HG03571 (cell line): ENCODE measurements at regions not wholly inside any gene's neighbourhood (a gene's known extent, or its start where the extent isn't known, plus 50 kb on each side); places are given as distances from the start of the nearest gene placed in this dataset.
"Not testable (repeated sequence)": the region's sequence is repeated elsewhere in the genome, so short reads cannot be mapped to it uniquely, and the experiment has no call there.

Experiments used
- ATAC-seq: cut with Tn5 transposase; IDR thresholded peaks from one replicate; pipeline ENCODE4 v1.9.1; 2021; ENCODE audit not compliant: unreplicated experiment

DNA sequence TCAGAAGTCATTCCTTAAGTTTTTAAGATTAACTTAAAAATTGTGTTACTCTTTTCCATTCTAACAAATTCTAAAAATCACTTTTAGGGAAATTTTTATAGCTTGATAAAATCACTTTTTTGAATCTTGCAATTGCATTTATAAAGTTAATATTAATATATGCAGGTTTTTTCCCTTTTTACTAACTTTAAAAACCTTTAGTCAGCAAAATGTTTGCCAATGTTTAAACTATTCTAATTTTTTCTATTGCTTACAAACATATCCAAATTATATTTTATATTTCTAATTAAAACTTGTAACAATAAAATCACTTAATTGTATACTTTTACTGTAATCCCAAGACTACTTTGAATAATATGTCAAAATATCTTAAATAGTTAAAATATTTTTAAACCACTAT, 839.4 kb downstream of the TBL1XR1 start:
- no peak for ATAC-seq

DNA sequence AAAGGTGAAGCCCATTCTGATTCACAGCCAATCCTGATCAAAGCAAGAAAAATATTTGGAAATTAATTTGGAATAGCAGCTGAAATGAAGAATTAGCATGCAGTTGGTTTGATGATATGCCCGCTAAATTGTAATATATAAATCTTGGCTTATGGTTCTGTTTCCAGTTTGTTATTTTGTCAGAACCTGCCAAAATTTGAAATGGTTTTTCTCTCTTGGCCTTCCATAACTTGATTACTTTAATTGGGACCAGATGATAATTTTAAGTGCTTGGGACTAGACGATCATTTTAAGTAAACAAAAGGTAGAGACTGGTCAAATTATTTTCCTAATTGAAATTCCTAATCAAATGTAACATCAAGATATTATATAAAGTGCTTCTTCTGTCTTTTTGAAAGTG, 842.4 kb downstream of the TBL1XR1 start:
- ATAC-seq: no peak

DNA sequence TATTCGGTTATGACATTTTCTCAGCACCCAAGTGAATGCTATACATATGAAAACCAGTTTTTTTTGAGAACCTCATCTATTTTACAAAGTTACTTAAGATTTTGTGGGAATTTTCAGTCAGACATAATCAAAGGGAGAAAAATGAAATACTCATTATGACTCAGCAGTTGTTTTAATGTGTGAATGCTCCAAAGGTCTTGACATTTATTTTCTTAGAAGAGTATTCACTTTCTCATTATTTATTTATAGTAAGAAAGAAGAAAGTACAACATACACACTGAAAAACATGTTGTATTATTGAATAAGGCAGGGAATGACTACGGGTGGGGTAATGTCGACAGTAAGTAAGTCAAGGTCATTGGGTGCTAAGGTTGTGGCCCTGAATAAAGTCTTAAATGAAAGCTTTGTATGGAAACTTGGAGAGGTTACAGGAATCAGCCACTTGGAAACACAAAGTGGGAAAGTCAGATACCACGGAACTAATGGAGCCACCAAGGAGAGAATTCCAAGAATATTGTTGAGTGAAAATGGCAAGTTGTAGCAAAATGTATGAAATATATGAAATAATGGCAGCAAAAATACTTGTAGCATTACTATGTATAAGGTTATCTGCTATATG, 844.5 kb downstream of the TBL1XR1 start:
- ATAC-seq: no peak

DNA sequence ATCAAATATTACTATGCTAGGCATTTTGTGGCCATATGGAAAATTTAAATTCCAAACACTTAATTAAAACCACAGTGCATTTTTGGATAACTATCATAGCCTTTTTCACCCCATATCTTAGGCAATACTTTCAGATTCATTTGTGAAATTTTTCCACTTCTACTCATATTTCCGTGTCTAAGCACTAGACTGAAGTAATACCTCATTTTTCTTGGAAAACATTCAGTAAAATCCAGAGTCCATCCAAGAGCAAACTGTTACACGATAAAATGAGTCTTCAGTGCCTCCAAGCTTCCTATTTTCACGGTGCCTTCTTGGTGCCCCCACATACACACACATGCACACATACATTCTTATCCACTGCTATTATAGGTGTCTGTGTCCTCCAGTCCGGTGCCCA, 845.9 kb downstream of the TBL1XR1 start:
- ATAC-seq: no peak

DNA sequence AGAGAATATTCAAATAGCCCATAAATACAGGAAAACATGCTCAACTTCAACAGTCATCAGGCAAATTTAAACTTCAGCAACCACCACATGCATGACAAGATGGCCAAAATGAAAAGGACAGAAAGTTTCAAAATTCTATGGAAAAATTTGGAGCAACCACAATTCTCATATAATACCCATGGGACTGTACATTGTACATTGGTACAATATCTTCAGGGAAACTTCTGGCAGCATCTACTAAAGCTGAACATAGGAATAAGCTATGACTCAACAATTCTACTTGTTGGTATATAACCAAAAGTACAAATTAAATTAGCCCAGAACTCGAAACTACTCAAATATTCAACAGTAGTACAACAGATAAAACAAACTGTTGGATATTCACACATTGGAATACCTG, 847.6 kb downstream of the TBL1XR1 start:
- ATAC-seq: no peak

DNA sequence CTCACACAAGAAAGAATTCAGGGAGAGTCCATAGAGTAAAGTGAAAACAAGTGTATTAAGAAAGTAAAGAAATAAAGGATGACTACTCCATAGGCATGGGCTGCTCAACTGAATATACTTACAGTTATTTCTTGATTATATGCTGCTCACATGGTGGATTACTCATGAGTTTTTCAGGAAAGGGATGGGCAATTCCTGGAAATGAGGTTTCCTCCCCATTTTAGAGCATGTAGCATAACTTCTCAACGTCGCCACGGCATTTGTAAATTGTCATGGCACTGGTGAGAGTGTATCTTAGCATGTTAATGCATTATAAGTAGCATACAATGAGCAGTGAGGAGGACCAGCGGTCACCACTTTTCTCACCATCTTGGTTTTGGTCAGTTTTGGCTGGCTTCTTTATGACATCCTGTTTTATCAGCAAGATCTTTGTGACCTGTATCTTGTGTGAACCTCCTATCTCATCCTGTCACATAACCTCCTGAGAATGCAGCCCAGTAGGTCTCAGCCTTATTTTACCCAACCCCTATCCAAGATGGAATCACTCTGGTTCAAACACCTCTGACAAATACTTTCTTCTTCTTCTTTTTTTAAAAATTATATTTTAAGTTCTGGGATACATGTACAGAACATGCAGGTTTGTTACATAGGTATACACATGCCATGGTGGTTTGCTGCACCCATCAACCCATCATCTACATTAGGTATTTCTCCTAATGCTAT, 849.7 kb downstream of the TBL1XR1 start:
- no peak for ATAC-seq

DNA sequence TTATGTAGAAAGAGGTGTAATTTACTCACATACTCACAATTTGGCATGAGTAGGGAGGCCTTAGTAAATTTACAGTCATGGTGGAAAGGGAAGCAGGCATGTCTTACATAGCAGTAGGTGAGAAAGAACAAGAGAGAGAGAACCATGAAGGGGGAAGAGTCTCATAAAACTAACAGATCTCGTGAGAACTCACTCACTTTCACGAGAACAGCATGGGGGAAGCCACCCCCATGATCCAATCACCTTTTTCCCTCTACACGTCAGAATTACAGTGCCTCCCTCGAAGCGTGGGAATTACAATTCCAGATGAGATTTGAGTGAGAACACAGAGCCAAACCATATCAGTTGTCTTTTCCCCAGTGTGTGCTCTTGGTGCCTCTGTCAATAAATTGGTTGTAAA, 855.3 kb downstream of the TBL1XR1 start:
- ATAC-seq: no peak

DNA sequence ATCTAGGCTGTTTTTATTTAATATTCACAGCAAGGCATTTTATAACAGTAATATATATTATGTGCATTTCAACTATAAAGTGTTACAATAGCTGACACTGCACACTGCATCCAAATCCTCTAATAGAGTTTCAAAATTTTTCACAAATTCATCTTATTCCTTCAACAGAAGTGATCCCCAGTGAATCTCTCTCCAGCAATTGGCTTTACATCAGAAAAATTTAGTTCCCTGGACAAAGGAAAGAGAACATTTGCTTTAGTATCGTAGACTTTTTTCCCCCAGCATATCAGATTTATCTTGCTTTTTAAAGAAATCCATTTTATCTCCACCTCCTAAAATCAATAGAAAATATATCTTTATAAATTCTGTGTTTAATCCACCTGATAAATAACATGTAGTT, 868.6 kb downstream of the TBL1XR1 start:
- ATAC-seq: no peak

DNA sequence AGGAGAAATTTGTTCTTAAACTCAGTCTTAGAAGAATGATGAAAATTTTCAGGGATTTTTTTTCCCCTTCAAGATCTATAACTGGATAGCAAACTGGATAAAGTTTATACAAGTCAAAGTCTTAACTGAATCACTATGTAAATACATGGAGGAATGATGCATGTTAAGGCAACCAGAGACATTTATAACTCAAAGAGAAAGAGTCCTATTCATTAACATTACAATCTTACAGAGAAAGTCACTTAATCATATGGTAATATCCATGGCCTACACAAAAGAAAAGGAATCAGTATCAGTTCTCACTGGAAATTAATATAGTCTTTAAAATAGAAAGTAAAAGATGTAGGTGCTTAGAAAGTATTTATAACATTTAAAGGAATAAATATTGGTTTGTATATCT, 869.1 kb downstream of the TBL1XR1 start:
- no peak for ATAC-seq

DNA sequence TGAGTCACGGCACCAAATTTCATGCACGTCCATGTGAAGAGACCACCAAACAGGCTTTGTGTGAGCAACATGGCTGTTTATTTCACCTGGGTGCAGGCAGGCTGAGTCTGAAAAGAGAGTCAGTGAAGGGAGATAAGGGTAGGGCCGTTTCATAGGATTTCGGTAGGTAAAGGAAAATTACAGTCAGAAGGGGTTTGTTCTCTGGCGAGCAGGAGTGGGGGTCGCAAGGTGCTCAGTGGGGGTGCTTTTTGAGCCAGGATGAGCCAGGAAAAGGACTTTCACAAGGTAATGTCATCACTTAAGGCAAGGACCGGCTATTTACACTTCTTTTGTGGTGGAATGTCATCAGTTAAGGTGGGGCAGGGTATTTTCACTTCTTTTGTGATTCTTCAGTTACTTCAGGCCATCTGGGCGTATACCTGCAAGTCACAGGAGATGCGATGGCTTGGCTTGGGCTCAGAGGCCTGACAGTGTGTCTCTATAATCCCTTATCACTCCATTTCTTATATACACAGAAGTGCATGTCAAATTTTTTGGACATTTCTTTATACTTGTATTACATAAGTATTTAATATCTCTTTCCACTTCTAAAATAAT, 870.3 kb downstream of the TBL1XR1 start:
- ATAC-seq: not testable (repeated sequence)

DNA sequence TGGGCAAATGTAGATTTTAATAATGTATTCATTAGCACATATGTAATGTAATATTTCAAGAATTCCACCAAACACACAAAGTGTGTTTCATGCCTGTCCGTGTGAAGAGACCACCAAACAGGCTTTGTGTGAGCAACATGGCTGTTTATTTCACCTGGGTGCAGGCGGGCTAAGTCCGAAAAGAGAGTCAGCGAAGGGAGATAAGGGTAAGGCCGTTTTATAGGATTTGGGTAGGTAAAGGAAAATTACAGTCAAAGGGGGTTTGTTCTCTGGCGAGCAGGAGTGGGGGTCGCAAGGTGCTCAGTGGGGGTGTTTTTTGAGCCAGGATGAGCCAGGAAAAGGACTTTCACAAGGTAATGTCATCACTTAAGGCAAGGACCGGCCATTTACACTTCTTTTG, 875.8 kb downstream of the TBL1XR1 start:
- ATAC-seq: not testable (repeated sequence)

DNA sequence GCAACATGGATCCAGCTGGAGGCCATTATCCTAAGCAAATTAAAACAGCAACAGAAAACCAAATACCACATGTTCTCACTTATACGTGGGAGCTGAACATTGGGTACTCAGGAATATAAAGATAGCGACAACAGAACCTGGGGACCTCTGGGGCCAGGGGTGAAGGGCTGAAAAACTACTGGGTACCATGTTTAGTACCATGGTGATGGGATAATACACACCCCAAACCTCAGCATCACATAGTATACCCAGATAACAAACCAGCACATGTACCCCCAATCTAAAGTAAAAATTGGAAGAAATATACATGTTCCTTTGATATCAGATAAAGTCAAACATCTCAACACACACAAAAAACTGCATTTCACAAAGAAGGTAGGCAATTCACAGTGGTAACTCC, 876.2 kb downstream of the TBL1XR1 start:
- no peak for ATAC-seq

DNA sequence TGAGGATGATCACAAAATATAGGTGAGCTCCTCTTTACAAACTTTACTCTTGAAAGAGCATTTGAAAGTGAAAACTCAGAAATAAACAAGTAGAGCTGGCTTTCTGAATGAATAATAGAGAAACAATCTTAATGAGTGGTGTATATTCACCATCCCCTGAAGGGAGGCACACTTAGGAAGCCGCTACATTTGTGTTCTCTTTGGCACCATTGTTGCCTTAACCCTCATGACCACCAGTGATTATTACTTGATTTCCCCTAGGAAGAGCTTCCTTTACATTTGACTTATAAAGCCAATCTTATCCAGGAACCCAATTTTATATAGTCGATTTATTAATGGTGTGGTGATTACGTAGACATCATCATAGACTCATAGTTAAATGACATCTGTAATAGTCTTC, 883.9 kb downstream of the TBL1XR1 start:
- no peak for ATAC-seq

DNA sequence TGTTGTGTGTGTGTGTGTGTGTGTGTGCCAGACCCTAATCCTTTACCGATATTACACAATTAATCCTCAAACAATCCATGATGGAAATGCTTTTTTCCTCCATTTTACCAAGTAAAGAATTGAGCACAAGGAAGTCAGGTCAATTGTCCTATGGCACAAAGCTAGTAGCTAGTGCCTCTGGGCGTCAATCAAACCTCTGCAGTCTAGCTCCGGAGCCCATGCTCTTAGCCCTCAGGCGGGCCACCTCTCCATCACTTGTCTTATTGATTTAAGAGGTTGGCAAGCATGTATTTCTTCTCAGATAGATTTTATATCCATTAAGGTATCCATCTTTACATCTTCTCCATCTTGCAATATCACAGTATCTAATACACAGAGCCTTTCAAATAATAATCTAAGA, 886.6 kb downstream of the TBL1XR1 start:
- no peak for ATAC-seq

DNA sequence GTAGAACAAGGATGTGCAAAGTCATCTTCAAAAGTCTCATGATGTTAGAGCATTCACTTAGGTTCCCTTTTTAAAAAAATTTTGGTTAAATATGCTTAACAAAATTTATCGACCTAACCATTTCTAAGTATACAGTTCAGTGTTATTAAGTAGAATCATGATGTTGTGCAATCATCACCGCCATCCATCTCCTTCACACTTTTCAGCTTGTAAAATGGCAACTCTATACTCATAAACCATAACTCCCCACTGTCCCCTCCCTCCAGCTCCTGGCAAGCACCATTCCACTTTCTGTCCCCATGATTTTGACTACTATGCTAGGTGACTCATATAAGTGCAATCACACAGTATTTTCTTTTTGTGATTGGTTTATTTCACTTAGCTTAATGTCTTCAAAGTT, 895.0 kb downstream of the TBL1XR1 start:
- no peak for ATAC-seq

DNA sequence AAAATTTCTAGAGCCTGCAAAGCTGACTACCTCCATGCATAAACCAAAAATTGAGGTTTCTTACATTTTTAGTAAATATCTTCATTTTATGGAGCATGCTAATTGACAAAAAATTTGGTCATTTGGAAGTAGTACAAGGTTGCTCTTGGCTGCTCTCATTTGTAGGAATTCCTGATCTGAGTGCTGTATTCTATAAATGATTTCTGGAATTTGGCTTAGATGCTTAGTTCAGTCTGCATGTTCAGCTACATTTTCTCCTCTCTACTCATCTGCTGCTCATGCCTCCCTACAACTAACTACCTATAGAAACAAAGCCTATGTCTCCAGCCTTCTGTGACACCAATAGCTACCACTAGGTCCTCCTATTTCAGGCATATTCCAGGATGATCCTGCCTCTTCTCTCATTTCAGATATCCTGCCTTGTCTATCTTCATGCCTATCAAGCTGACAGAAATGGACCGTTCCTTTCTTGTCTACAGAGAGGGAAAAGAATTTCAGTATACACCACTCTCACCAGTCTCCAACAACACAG, 901.1 kb downstream of the TBL1XR1 start:
- no peak for ATAC-seq

DNA sequence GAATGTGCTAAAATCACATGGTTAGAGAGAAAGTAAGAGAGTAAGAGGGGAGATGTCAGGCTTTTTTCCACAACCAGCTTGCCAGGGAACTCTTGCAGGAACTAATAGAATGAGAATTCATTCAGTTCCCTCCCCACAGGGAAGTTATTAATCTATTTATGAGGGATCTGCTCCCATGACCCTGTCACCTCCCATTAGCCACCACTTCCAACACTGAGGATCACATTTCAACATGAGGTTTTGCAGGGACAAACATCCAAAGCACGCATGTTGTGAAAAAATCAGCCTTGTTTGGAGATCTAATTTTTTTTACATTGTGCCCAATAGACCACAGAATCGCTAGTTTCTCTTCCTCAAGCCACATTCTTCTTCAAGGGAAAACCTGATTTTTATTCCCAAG, 904.0 kb downstream of the TBL1XR1 start:
- ATAC-seq: no peak

DNA sequence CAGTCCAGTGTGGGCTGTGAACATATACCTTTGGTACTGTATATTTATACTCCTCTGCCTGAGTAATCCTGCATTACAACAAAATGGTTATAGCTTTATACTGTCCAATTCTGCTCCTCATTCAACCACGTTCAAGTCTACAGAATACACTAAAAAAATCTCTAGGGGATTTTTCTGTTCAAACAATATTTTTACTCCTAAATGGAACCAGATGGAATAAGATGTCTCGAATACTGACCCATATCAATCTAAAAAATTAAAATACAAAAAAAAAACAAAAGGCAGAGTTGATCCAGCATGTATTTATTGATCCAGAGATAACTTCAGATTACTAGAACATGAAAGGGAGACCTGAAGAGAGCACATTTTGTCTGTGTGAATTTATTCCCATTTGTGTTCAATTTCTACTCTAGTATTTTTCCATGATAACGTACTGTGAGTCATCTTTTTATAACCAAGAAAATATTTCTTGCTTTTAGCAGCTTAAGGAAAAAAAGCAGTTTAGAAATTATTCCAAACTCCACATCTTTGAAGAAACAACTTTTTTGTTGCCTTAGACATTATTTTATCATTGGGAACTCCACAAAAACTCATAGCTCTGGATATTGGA, 910.7 kb downstream of the TBL1XR1 start:
- ATAC-seq: no peak

DNA sequence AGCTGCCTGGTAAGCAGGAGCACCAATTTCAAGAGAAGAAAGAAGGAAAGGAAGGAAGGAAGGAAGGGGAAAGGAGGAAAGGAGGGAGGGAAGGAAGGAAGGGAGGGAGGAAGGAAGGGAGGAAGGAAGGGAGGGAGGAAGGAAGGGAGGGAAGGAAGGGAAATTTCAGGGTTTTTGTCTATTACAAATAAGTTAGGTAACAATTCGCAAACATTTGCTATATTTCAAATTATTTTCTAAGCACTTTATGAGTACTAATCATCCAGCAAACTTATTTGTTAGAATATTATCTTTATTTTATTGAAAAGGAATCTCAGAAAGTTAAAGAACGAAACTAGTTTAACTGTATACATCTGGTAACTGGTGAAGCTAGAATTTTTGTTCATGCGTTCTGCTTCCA, 921.7 kb downstream of the TBL1XR1 start:
- no peak for ATAC-seq

DNA sequence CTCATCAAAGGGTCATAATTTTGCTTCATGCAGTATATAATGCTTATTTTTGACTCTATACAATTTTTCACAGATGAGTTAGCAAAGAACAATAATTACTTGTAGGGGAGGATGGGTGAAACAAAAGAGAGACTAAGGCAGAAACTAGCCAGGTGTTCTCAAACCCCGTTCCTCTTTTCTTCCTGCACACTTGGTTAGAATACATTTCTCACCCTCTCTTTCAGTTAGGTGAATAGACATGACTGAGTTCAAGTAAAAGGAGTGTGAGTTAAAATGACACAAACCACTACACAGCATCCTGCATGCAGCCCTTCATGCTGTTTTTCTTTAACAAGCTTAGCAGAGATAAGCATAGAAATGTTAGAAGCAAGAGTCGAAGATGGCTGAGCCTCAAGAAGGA, 922.2 kb downstream of the TBL1XR1 start:
- no peak for ATAC-seq

DNA sequence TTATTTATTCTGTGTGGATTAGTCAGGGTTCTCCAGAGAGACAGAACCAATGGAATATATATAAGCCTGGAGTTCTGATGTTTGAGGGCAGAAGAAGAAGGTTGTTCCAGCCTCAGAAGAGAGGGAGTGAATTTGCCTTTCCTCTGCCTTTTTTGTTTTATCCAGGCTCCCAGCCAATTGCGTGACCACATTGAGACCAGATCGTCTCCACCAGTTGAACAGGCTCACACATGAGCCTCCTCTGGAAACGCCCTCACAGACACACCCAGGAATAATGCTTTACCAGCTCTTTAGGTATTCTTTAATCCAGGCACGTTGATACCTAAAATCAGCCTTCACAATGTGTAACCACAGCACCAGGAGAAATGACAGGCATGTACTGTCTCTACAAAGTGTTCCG, 923.1 kb downstream of the TBL1XR1 start:
- ATAC-seq: no peak

DNA sequence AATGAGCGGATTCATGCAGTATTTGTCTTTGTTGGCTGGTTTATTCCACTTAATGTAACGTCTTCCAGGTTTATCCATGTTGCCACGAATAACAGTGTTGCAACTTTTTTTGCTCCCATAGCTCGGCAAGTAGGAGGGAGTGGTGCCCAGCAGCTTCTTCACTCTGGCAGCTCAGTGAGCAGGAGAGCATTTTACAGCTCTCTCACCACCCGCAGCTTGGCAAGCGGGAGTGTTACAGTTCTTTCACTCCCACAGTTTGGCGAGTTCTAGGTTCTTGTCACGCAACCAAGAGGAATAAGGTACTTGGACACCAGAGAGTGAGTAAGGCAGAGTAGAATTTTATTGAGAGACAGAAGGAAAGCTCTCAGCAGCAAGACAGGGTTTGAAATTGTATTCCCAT, 935.2 kb downstream of the TBL1XR1 start:
- ATAC-seq: no peak
